HG02885 (cell line): ENCODE measurements at regions not wholly inside any gene's neighbourhood (a gene's known extent, or its start where the extent isn't known, plus 50 kb on each side); places are given as distances from the start of the nearest gene placed in this dataset.

Experiments used
- ATAC-seq: cut with Tn5 transposase; IDR thresholded peaks from one replicate; pipeline ENCODE4 v1.9.1; 2021; ENCODE audit warnings: mild to moderate bottlenecking; ENCODE audit not compliant: unreplicated experiment, poor library complexity

DNA sequence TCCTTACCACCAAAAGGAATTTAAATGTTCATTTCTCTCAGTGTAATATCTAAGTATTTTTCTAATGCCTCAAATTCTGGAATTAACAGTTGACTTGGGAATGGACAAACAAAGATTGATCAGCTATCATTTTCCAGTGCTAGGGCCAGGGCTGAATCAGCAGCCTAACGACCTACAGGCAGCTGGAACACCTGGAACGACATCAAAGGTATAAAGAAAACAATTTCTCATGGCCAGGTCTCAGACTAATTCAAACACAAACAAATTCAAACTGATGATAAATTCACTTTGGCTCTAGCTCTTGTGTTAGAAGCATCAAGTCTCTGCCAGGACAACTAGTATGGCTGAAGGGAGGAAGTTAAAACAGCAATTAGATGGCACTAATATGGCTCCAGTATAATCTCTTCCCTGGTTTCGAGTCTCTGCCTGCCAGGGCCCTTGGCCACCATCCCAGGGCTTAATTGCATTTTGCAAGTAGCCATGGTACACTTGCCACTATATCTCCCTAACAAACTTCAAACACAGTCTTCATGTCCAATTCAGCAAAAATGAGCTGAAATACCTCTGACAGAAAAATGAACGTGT is 70.2 kb upstream of the FSHR start:
- ATAC-seq = no peak

DNA sequence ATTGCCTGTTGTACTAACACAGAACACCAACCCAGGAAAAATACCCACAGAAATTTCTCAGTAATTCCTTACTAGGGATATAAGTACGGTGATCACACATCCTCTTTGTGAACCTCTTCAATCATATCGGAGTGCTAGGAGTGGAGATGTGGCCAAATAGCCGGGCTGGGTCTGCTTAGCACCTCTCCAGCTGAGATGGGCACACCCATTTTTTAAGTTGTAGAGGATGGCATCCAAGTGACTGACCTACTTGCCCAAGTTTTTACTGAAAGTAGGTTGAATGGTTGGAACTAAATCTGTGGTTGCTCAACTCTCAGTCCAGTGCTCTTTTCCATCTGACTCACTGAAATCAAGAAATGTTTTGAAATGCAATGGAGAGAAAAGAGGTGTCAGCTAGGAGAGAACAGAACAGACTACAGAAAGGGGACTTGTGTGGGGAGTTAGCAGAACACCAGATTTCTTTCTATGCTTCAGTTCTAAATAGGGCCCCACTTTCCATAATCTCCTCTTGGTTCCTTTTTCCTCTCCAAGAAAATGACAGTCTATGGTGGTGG is 68.7 kb upstream of the FSHR start:
- ATAC-seq = no peak

GRCh38 chr2:49219741-49220140 is 65.4 kb upstream of the FSHR start:
- ATAC-seq = no peak

DNA sequence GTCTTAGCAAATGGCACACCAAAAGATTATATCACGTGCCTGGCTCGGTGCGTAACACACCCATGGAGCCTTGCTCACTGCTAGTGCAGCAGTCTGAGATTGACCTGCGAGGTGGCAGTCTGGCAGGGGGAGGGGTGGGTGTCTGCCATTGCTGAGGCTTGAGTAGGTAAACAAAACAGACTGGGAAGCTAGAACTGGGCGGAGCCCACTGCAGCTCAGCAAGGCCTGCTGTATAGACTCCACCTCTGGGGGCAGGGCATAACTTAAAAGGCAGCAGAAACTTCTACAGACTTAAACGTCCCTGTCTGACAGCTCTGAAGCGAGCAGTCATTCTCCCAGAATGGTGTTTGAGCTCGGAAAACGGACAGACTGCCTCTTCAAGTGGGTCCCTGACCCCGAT is 55.9 kb upstream of the FSHR start:
- no peak for ATAC-seq

DNA sequence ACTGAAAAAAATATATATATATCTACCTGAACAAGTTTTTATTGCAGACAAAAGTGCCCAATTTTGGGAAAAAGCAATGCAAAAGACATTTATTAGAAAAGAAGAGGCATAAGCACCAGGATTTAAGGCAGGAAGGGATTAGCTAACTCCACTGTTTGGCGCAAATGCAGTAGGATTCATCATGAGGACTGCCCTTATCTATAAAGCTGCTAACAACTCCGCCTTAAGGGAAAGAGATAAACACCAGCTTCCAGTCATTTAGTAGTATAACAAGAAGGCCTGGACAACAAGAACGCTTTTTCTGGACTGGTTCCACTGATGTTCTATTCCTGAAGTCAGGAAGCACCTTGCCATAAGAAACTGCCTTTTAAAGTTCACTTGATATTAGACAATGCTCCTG is 52.9 kb upstream of the FSHR start:
- no peak for ATAC-seq
